IPS-18a (cell line): ENCODE measurements at regions not wholly inside any gene's neighbourhood (a gene's known extent, or its start where the extent isn't known, plus 50 kb on each side); places are given as distances from the start of the nearest gene placed in this dataset.

Source experiments
- H3K27ac ChIP-seq: one replicate; pipeline ENCODE4 v1.5.1; 2013; ENCODE audit warnings: low read length
- H3K27me3 ChIP-seq: one replicate; pipeline ENCODE4 v1.6.1; 2013; ENCODE audit warnings: mild to moderate bottlenecking, low read length; ENCODE audit not compliant: control insufficient read depth, insufficient read depth
- H3K36me3 ChIP-seq: one replicate; pipeline ENCODE4 v1.6.1; 2013; ENCODE audit warnings: low read depth, low read length; ENCODE audit not compliant: control insufficient read depth
- H3K4me1 ChIP-seq: one replicate; pipeline ENCODE4 v1.6.1; 2013; ENCODE audit warnings: low read depth, low read length; ENCODE audit not compliant: control insufficient read depth
- H3K4me3 ChIP-seq: one replicate; pipeline ENCODE4 v1.5.1; 2013; ENCODE audit warnings: low read length
- H3K9ac ChIP-seq: one replicate; pipeline ENCODE4 v1.6.1; 2013; ENCODE audit warnings: mild to moderate bottlenecking, low read length, moderate library complexity
- H3K9me3 ChIP-seq: one replicate; pipeline ENCODE4 v1.6.1; 2013; ENCODE audit warnings: low read depth, low read length; ENCODE audit not compliant: control insufficient read depth

DNA sequence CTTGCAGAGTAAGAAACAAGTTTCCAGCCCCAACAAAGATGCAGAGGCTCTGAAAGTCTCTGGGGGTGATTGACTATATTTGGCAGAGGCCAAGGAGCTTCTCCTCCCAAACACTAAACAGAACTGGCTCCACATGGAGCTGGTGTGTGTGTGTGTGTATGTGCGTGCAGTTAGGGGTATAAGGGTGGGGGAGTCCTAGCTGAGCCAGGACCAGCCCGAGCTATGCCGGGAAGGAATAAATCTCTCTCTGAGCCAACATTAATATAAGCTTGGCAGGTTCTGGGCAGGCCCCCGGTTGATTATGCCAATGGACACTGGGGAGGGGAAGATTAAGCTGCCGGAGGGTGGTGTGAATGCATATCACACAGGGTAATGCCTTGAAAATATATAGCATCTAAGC, 324.2 kb downstream of the MIAT start:
- no peak overlapping the region for H3K4me3 ChIP-seq
- no peak overlapping the region for H3K9ac ChIP-seq
- H3K4me1 ChIP-seq = peaks cover 11% of the 10 kb centered on the region
- H3K27ac ChIP-seq = no peak overlapping the region
- no peaks in the 10 kb centered on the region for H3K27me3 ChIP-seq
- no peaks in the 10 kb centered on the region for H3K36me3 ChIP-seq
- H3K9me3 ChIP-seq = no peaks in the 10 kb centered on the region

DNA sequence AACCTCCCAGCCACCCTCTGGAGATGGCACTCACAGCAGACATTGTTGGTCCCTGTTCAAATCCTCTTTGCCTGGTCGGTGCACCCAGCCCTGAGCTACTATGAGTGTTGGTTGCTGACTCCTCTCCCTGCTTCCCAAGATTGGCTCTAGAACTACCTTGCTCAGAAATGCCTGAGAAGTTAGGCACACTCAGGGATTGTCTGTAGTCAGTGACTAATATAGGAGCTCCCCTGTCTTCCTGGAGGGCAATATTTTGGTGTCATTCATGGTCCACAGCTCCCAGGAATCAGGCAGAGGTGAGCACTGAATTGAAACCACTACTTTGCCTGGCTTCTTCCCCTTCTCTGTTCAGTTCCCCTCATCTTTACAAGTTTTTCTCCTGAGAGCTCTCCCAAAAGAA, 325.9 kb downstream of the MIAT start:
- peaks cover 20% of the 10 kb centered on the region for H3K4me1 ChIP-seq
- no peaks in the 10 kb centered on the region for H3K36me3 ChIP-seq
- H3K27ac ChIP-seq = no peak overlapping the region
- no peaks in the 10 kb centered on the region for H3K9me3 ChIP-seq
- H3K27me3 ChIP-seq = no peaks in the 10 kb centered on the region
- H3K9ac ChIP-seq = no peak overlapping the region
- no peak overlapping the region for H3K4me3 ChIP-seq

DNA sequence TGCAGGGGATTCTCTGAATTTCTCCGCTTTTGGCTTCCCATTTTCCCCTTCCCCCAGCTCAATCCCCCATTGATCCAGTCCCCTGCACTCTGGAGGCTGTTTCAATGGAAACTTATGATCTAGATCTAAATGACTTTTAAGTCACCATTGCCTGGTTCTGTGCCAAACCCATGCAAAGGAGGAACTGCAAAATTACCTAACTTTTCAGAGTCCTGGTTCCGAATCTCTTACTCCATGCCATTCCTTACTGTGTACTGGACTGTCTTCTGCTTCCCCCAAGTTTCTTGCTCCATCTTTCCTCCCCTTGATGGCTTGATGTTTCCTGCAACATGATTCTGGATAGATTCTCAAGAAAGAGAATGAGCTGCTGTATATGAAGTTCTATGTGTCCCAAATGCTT, 327.8 kb downstream of the MIAT start:
- Histone ChIP-seq H3K9ac (no peak overlapping the region), H3K36me3 (no peaks in the 10 kb centered on the region), H3K4me3 (no peak overlapping the region), H3K9me3 (no peaks in the 10 kb centered on the region), H3K27me3 (no peaks in the 10 kb centered on the region), H3K27ac (no peak overlapping the region), H3K4me1 (peaks cover 20% of the 10 kb centered on the region)

DNA sequence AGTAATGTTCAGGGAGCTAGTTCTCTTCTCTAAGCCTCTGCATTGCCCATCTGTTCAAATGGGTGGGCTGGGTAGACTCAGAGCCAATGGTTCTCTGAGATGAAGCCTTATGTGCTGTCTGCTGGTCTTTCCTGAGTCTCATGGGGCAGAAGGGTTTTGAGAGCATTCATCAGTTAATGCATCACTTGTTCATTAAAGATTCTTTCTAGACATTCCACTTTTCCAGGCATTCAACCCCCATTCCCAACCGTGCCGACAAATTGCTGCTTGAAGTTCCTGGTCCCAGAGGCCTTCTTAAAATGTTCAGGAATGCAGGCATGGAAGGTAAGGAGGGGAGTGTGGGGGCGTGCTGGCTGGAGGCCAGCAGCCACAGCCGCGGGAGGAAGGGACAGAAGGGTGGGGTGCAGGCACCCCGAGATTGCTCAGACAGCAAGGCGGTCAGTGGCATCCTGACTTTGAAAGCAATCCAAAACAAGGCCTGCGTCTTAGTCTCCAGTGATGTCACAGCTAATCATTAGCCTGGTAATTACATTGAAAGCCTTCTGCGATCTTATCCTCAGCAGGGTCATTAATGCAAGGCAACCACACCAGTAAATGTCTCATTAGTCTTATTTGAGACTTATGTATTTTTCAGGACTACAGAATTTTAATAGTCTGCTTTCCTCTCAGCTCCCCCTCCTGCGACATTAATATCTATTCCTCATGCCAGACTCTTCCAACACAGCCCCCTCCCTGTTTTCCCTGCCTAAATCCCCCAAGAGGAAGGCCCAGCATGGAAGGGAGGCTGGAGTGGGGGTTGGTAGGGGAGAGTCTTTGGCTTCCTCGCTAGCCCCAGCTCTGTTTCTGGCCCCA, 328.8 kb downstream of the MIAT start:
- no peaks in the 10 kb centered on the region for H3K9me3 ChIP-seq
- no peak overlapping the region for H3K4me3 ChIP-seq
- no peaks in the 10 kb centered on the region for H3K27me3 ChIP-seq
- H3K9ac ChIP-seq = no peak overlapping the region
- no peaks in the 10 kb centered on the region for H3K36me3 ChIP-seq
- H3K4me1 ChIP-seq = peaks cover 20% of the 10 kb centered on the region
- no peak overlapping the region for H3K27ac ChIP-seq

DNA sequence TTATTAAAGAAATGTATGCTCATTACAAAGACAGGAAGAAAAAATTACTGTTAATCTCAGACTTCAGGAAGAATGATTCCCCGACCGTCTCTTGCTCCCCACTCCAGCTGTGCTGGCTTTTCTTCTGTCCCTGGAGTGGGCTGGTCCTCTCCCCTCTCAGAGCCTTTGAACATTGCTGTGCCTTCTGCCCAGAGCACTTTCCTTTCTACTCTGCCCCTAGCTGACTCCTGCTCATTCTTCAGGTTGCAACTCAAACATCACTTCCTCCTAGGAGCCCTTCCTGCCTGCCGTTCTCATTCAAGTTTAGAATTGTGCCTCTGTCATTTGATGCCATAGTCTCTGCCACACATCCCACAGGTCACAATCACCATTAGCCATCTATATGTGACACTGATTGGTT, 329.5 kb downstream of the MIAT start:
- Histone ChIP-seq H3K9ac (no peak overlapping the region), H3K36me3 (no peaks in the 10 kb centered on the region), H3K4me3 (no peak overlapping the region), H3K4me1 (peaks cover 20% of the 10 kb centered on the region), H3K27ac (no peak overlapping the region), H3K27me3 (no peaks in the 10 kb centered on the region), H3K9me3 (no peaks in the 10 kb centered on the region)

DNA sequence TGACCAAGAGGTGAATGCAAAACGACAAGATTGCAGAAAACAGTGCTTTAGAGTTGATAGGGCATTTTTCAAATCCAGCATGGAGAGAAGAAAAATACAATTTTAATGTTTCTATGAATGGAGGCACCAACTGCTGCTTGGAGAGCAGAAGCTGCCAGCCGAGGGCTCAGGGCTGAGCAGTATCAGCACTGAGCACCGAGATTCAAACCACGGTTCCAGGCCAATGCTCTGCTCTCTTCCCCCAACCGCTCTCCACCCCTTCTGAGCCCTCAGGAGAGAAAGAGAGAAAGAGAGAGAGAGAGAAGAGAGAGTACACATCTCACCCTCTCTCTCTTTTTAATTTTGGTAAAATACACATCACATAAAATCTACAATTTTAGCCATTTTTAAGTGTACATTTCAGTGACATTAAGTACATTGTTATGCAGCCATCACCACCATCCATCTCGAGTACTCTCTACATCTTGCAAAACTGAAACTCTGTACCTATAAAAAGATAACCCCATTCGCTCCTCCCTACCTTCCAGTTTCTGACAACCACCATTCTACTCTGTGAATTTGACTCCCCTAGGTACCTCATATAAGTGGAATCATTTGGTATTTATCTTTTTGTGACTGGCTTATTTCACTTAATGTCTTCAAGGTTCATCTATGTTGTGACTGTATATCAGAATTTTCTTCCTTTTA, 333.3 kb downstream of the MIAT start:
- Histone ChIP-seq H3K9me3 (no peaks in the 10 kb centered on the region), H3K4me1 (peaks cover 18% of the 10 kb centered on the region), H3K36me3 (no peaks in the 10 kb centered on the region), H3K27ac (no peak overlapping the region), H3K27me3 (no peaks in the 10 kb centered on the region), H3K9ac (no peak overlapping the region), H3K4me3 (no peak overlapping the region)

DNA sequence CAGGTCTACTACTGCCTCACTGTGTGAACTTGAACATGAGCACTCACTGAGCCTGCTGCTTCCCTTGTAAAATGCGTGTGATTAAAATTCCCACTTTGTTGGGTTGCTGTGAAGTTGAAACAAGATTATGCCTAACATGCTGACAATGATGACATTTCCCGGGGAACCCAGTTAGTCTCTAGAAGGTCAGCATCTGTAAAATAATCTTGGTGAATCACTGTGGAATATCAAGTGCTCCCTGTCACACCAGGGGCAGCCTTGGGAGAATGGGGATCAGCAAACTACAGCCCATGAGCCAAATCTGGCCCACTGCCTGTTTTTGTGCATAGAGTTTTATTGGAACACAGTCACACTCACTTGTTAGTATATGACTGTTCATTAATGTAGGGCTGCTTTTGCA, 335.2 kb downstream of the MIAT start:
- Histone ChIP-seq H3K27ac (no peak overlapping the region), H3K9me3 (no peaks in the 10 kb centered on the region), H3K9ac (no peak overlapping the region), H3K36me3 (no peaks in the 10 kb centered on the region), H3K4me3 (no peak overlapping the region), H3K27me3 (no peaks in the 10 kb centered on the region), H3K4me1 (no peaks in the 10 kb centered on the region)

DNA sequence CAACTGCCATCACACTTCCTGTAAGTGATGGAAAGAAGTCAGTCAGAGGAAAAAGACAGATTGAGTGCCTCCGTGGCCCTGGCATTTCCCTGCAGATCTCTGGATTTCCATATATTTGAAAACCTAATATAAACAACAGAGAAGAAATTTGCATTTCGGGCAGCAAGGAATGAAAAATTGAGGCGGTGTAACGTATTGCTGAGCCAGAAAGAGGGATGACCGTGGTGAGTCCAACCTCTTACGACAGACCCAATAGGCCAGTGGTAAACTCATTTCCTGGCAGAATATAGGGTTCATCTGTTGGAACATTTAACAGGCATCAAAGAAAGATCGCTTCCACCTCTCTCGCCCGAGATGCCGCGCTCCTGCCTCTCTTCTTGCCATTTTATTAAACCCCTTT, 336.5 kb downstream of the MIAT start:
- no peaks in the 10 kb centered on the region for H3K9me3 ChIP-seq
- no peaks in the 10 kb centered on the region for H3K27me3 ChIP-seq
- H3K4me3 ChIP-seq = no peak overlapping the region
- H3K4me1 ChIP-seq = no peaks in the 10 kb centered on the region
- H3K36me3 ChIP-seq = no peaks in the 10 kb centered on the region
- no peak overlapping the region for H3K9ac ChIP-seq
- H3K27ac ChIP-seq = no peak overlapping the region

DNA sequence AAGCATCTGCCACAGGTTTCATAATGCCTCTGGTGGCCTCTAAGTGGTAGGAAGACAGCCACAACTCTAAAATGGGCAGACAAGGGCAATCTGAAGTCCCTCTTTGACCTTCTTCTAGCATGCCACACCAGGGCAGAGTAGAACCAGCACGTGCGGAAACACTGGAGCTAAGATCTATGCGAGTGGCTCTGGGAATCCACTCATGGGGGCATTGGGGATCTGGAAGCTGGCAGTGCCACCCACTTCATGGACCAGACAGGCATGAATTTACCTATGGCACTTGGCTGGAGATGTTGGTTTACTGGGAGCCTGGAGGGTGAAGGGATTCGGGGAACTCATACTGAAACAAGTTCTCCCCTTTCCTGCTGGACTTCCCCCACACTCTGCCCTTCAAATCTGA, 337.4 kb downstream of the MIAT start:
- Histone ChIP-seq H3K27me3 (no peaks in the 10 kb centered on the region), H3K4me3 (no peak overlapping the region), H3K4me1 (no peaks in the 10 kb centered on the region), H3K36me3 (no peaks in the 10 kb centered on the region), H3K9me3 (no peaks in the 10 kb centered on the region), H3K27ac (no peak overlapping the region), H3K9ac (no peak overlapping the region)

DNA sequence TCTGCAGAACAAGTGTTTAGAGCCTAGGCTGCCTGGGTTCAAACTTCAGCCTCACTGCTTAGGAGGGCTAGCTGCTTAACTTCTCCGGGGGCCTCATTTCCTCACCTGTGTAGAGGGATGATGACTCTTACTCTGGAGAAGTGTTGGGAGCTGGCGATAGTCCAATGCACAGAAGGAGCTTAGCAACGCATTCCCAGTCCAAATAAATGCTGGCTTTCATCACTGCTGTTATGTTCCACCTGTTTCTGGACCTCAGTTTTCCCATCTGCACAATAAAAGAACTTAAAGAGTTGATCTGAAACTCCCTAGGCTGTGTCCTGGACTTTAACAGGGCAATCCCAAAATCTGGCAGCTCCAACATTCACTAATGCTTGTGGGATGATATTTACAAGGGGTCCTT, 337.8 kb downstream of the MIAT start:
- Histone ChIP-seq H3K36me3 (no peaks in the 10 kb centered on the region), H3K9ac (no peak overlapping the region), H3K27me3 (no peaks in the 10 kb centered on the region), H3K4me3 (no peak overlapping the region), H3K9me3 (no peaks in the 10 kb centered on the region), H3K4me1 (no peaks in the 10 kb centered on the region), H3K27ac (no peak overlapping the region)

DNA sequence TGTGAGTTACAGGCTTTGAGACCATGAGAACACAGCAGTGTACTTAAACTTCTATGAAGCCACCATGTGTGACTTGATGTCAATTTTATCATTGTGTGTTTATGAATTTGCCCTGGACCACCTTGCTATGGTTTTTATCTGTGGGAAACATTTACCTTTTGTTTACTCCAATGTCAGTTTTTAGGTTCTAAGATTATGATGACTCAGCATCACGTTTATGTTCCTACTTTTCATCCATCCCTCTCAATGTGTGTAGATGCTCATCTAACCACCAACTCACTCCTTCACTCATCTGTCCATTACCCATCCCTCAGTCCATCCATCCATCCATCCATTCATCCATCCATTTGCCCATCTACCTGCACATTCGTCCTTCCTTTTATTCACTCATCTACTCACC, 338.8 kb downstream of the MIAT start:
- H3K27ac ChIP-seq = no peak overlapping the region
- H3K9ac ChIP-seq = no peak overlapping the region
- H3K36me3 ChIP-seq = no peaks in the 10 kb centered on the region
- H3K27me3 ChIP-seq = no peaks in the 10 kb centered on the region
- H3K4me3 ChIP-seq = no peak overlapping the region
- H3K9me3 ChIP-seq = no peaks in the 10 kb centered on the region
- no peaks in the 10 kb centered on the region for H3K4me1 ChIP-seq

DNA sequence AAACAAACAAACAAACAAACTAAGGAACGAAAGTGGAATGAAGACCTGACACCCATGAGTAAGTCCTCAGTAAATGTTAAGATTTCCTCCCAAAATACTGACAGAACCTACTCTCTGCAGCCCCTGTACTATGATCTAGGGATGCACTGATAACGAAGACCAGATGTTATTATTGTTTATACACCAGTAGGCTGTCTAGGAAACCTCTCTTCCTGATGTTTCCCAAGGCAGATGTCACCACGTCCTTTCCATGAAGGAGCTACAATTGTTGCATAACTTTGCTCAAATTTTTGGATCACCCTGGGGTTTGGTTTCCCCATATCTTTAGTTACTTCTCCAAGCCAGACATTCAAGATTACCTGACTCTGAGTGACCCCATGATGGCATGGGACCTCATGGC, 340.7 kb downstream of the MIAT start:
- no peak overlapping the region for H3K4me3 ChIP-seq
- H3K36me3 ChIP-seq = no peaks in the 10 kb centered on the region
- H3K27ac ChIP-seq = no peak overlapping the region
- no peak overlapping the region for H3K9ac ChIP-seq
- no peaks in the 10 kb centered on the region for H3K4me1 ChIP-seq
- H3K9me3 ChIP-seq = no peaks in the 10 kb centered on the region
- H3K27me3 ChIP-seq = no peaks in the 10 kb centered on the region
